ENCODE measurements at regions not wholly inside any gene's neighbourhood (a gene's known extent, or its start where the extent isn't known, plus 50 kb on each side); places are given as distances from the start of the nearest gene placed in this dataset.

DNA sequence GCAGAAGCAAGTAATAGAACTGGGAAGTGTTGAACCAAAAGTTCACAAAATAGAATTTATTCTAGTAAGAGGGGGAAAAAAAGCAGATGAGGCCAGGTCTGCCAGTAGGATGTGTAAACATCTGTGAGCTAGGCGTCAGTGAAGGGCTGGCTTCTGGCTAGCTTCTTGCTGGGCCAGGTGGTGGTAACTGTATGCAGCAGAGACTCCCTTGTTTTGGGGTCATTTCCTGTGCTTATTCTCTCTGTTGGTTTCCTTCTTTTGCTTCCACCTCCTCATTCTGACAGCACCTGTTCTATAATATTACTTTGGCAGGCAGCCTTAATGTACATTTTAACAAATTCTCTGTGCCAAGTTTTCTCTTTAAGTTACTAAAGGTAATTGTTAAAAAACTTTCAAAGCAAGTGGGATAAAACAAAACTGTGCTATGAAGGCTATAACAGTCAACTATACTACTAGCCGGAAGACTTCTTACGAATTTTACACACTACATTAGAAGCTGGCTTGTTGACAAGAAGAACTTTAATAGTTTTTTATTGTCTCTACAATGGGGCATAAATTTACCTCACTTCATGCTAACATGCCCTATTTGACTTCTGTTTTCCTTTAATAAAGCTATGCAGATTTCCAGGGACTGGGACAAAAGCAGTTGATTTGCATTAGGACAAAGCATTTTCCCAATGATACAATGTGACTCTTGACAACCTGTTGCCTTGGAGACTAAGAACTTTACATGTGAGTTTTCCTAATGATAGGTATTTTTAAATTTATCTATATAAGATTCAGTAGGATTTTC, 318.8 kb upstream of the NAALADL2 start (continued):
- TF ChIP-seq TAF7 (optimal IDR thresholded peaks at IDR 0.05; ENCODE audit: borderline replicate concordance, low read depth, low read length), result no peak
- TF ChIP-seq HDAC2 (IDR thresholded peaks at IDR 0.05; ENCODE audit: borderline replicate concordance in 1 of 2, low read depth in 2 of 2, low read length in 2 of 2), result 0 out of 4 replicates have a peak, but pooled peaks of 1 of the 2 experiments have one; percentile 28
- TF ChIP-seq ZNF274 (IDR thresholded peaks at IDR 0.05; ENCODE audit: borderline replicate concordance, extremely low read depth, low read length), result no peak
- TF ChIP-seq TEAD4 (IDR thresholded peaks at IDR 0.05; ENCODE audit: low read depth, low read length), result peak; percentile 35; the same call in 1 of the 2 replicates
- no peak for TF ChIP-seq HDAC6 (IDR thresholded peaks at IDR 0.05; ENCODE audit: low read depth, low read length)
- TF ChIP-seq NANOG (IDR thresholded peaks at IDR 0.05; ENCODE audit: insufficient read depth, low read depth, low read length, poor library complexity, severe bottlenecking), result no peak
- peak; percentile 18 to 30; a peak in 2 of 4 replicates for TF ChIP-seq RAD21 (IDR thresholded peaks at IDR 0.05 in 1 of 2, conservative IDR thresholded peaks at IDR 0.05 in 1 of 2; ENCODE audit: low read depth in 2 of 2, low read length in 2 of 2)
- TF ChIP-seq SIRT6 (IDR thresholded peaks at IDR 0.05; ENCODE audit: low read length), result no peak
- TF ChIP-seq SUZ12 (IDR thresholded peaks at IDR 0.05; ENCODE audit: low read length), result no peak
- no peak for TF ChIP-seq RBBP5 (IDR thresholded peaks at IDR 0.05; ENCODE audit: borderline replicate concordance, low read depth, low read length)
- no peak for TF ChIP-seq KDM5A (IDR thresholded peaks at IDR 0.05; ENCODE audit: low read length)
- no peak for TF ChIP-seq NRF1 (IDR thresholded peaks at IDR 0.05; ENCODE audit: low read depth, low read length)
- TF ChIP-seq YY1 (IDR thresholded peaks at IDR 0.05; ENCODE audit: low read depth, low read length), result no peak
- TF ChIP-seq FOSL1 (IDR thresholded peaks at IDR 0.05; ENCODE audit: insufficient read depth, low read depth, low read length), result no peak
- TF ChIP-seq SP1 (IDR thresholded peaks at IDR 0.05; ENCODE audit: low read depth, low read length), result peak; percentile 30; the same call in 1 of the 2 replicates
- no peak for TF ChIP-seq JUND (IDR thresholded peaks at IDR 0.05; ENCODE audit: low read length)
- no peak for TF ChIP-seq ASH2L (IDR thresholded peaks at IDR 0.05; ENCODE audit: low read length)
- 0 out of 2 replicates have a peak, but pooled peaks have one; percentile 37 for TF ChIP-seq TAF1 (IDR thresholded peaks at IDR 0.05; ENCODE audit: low read depth, low read length)
- no peak for TF ChIP-seq CREB1 (IDR thresholded peaks at IDR 0.05)
- TF ChIP-seq, protein P1, sequence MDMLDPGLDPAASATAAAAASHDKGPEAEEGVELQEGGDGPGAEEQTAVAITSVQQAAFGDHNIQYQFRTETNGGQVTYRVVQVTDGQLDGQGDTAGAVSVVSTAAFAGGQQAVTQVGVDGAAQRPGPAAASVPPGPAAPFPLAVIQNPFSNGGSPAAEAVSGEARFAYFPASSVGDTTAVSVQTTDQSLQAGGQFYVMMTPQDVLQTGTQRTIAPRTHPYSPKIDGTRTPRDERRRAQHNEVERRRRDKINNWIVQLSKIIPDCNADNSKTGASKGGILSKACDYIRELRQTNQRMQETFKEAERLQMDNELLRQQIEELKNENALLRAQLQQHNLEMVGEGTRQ (IDR thresholded peaks at IDR 0.05; ENCODE audit: low read length), result no peak
- no peak for TF ChIP-seq JUN (IDR thresholded peaks at IDR 0.05; ENCODE audit: low read depth, low read length)
- TF ChIP-seq EZH2 (IDR thresholded peaks at IDR 0.05; ENCODE audit: low read depth, low read length, severe bottlenecking), result no peak
- no peak for TF ChIP-seq MAFK (IDR thresholded peaks at IDR 0.05; ENCODE audit: low read depth, low read length)
